ENCODE measurements at regions not wholly inside any gene's neighbourhood (a gene's known extent, or its start where the extent isn't known, plus 50 kb on each side); places are given as distances from the start of the nearest gene placed in this dataset.

- TF ChIP-seq, protein P1, sequence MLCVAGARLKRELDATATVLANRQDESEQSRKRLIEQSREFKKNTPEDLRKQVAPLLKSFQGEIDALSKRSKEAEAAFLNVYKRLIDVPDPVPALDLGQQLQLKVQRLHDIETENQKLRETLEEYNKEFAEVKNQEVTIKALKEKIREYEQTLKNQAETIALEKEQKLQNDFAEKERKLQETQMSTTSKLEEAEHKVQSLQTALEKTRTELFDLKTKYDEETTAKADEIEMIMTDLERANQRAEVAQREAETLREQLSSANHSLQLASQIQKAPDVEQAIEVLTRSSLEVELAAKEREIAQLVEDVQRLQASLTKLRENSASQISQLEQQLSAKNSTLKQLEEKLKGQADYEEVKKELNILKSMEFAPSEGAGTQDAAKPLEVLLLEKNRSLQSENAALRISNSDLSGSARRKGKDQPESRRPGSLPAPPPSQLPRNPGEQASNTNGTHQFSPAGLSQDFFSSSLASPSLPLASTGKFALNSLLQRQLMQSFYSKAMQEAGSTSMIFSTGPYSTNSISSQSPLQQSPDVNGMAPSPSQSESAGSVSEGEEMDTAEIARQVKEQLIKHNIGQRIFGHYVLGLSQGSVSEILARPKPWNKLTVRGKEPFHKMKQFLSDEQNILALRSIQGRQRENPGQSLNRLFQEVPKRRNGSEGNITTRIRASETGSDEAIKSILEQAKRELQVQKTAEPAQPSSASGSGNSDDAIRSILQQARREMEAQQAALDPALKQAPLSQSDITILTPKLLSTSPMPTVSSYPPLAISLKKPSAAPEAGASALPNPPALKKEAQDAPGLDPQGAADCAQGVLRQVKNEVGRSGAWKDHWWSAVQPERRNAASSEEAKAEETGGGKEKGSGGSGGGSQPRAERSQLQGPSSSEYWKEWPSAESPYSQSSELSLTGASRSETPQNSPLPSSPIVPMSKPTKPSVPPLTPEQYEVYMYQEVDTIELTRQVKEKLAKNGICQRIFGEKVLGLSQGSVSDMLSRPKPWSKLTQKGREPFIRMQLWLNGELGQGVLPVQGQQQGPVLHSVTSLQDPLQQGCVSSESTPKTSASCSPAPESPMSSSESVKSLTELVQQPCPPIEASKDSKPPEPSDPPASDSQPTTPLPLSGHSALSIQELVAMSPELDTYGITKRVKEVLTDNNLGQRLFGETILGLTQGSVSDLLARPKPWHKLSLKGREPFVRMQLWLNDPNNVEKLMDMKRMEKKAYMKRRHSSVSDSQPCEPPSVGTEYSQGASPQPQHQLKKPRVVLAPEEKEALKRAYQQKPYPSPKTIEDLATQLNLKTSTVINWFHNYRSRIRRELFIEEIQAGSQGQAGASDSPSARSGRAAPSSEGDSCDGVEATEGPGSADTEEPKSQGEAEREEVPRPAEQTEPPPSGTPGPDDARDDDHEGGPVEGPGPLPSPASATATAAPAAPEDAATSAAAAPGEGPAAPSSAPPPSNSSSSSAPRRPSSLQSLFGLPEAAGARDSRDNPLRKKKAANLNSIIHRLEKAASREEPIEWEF (IDR thresholded peaks at IDR 0.05; ENCODE audit: insufficient replicate concordance, low read depth, low read length) = no peak
- TF ChIP-seq CBFB (IDR thresholded peaks at IDR 0.05; ENCODE audit: low read depth) (no peak), JUNB (IDR thresholded peaks at IDR 0.05) (no peak), RAD51 (IDR thresholded peaks at IDR 0.05) (no peak), MYC (IDR thresholded peaks at IDR 0.05; ENCODE audit: insufficient read depth, insufficient read length, insufficient replicate concordance, low read length, severe bottlenecking) (no peak), BCL11A (IDR thresholded peaks at IDR 0.05; ENCODE audit: low read depth, low read length) (no peak), NR2C2 (IDR thresholded peaks at IDR 0.05; ENCODE audit: borderline replicate concordance, control insufficient read depth, insufficient read length, low read depth) (no peak), TCF3 (IDR thresholded peaks at IDR 0.05; ENCODE audit: borderline replicate concordance, insufficient read depth, low read depth, low read length) (no peak)
Observed at GRCh38 chr2:39937621-39938020, 158.6 kb upstream of the THUMPD2 start (continued).

- no peaks in the 10 kb centered on the region for H3K9me3 ChIP-seq (replicated peaks; ENCODE audit: control insufficient read depth, insufficient read depth, low read length)
- BruUV-seq (replicated peaks) = no TSS peak
- FAIRE-seq = no peak
- H3K79me2 ChIP-seq (ENCODE audit: control insufficient read depth, insufficient read depth, low read length) = no peaks in the 10 kb centered on the region
- ChIA-PET CTCF (no interaction called here), POLR2A (no interaction called here), SMC1A (ENCODE audit: uncharacterized antibody, unreplicated experiment) (no interaction called here), RAD21 (ENCODE audit: unreplicated experiment) (no interaction called here)
- ATAC-seq = no peak
- TF ChIP-seq CEBPB (IDR thresholded peaks at IDR 0.05; ENCODE audit: borderline replicate concordance in 1 of 2, low read depth in 2 of 2, low read length in 2 of 2) (no peak), CBX5 (IDR thresholded peaks at IDR 0.05; ENCODE audit: low read depth) (no peak), ZNF207 (IDR thresholded peaks at IDR 0.05; ENCODE audit: borderline replicate concordance) (no peak), ZNF384 (IDR thresholded peaks at IDR 0.05; ENCODE audit: borderline replicate concordance, low read depth, low read length) (no peak), TCF12 (IDR thresholded peaks at IDR 0.05; ENCODE audit: low read depth, low read length) (no peak)
- TF ChIP-seq, protein P2, sequence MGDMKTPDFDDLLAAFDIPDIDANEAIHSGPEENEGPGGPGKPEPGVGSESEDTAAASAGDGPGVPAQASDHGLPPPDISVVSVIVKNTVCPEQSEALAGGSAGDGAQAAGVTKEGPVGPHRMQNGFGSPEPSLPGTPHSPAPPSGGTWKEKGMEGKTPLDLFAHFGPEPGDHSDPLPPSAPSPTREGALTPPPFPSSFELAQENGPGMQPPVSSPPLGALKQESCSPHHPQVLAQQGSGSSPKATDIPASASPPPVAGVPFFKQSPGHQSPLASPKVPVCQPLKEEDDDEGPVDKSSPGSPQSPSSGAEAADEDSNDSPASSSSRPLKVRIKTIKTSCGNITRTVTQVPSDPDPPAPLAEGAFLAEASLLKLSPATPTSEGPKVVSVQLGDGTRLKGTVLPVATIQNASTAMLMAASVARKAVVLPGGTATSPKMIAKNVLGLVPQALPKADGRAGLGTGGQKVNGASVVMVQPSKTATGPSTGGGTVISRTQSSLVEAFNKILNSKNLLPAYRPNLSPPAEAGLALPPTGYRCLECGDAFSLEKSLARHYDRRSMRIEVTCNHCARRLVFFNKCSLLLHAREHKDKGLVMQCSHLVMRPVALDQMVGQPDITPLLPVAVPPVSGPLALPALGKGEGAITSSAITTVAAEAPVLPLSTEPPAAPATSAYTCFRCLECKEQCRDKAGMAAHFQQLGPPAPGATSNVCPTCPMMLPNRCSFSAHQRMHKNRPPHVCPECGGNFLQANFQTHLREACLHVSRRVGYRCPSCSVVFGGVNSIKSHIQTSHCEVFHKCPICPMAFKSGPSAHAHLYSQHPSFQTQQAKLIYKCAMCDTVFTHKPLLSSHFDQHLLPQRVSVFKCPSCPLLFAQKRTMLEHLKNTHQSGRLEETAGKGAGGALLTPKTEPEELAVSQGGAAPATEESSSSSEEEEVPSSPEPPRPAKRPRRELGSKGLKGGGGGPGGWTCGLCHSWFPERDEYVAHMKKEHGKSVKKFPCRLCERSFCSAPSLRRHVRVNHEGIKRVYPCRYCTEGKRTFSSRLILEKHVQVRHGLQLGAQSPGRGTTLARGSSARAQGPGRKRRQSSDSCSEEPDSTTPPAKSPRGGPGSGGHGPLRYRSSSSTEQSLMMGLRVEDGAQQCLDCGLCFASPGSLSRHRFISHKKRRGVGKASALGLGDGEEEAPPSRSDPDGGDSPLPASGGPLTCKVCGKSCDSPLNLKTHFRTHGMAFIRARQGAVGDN (IDR thresholded peaks at IDR 0.05) = no peak
- in situ Hi-C loops (cut with MboI) (no loop called here), intact Hi-C loops (cut with micrococcal nuclease; ENCODE audit: unreplicated experiment) (no loop called here)
- H3K4me3 ChIP-seq = no peak overlapping the region
- H2AFZ ChIP-seq (ENCODE audit: control insufficient read depth, low read depth, low read length) = no peak overlapping the region
- no peak overlapping the region for H3K9ac ChIP-seq (ENCODE audit: control insufficient read depth, insufficient read depth, low read length)
- DNase-seq (ENCODE audit: low read depth, low spot score) = no peak
- H3K4me1 ChIP-seq (ENCODE audit: control insufficient read depth, insufficient read depth, low read length) = no peaks in the 10 kb centered on the region
- H3K36me3 ChIP-seq (ENCODE audit: control insufficient read depth in 2 of 2, insufficient read depth in 2 of 2, low read length in 1 of 2) = no peaks in the 10 kb centered on the region
- WGBS (ENCODE audit: insufficient coverage, insufficient replicate concordance, low lambda C conversion rate, missing lambda C conversion rate) = 55% methylated on average over 1 of the region's 1 CpG
- no peak overlapping the region for H3K27ac ChIP-seq (ENCODE audit: control insufficient read depth, insufficient read depth)
- no peaks in the 10 kb centered on the region for H3K27me3 ChIP-seq (replicated peaks in 1 of 2; ENCODE audit: control insufficient read depth in 2 of 2, insufficient read depth in 2 of 2, low read length in 1 of 2)
- H4K20me1 ChIP-seq (ENCODE audit: control insufficient read depth, insufficient read depth) = no peaks in the 10 kb centered on the region
- H3K4me2 ChIP-seq (ENCODE audit: control insufficient read depth, insufficient read depth) = no peak overlapping the region
Observed at GRCh38 chr2:39934851-39935250, 155.8 kb upstream of the THUMPD2 start.

Measured in GM12878 (cell line).